OCI-LY3 (cell line): ENCODE measurements at regions not wholly inside any gene's neighbourhood (a gene's known extent, or its start where the extent isn't known, plus 50 kb on each side); places are given as distances from the start of the nearest gene placed in this dataset.

Source experiments
- H2AFZ ChIP-seq: fragments of 200-600, 300-600 bp; shearing (Covaris generic); 2 replicates; pipeline ENCODE4 v1.6.0; 2014; ENCODE audit warnings: antibody characterized with exemption, low read depth, low read length
- H3K27ac ChIP-seq: fragments of 200-600, 300-600 bp; sonication (generic); 2 replicates; pipeline ENCODE4 v1.5.1; 2014; ENCODE audit warnings: mild to moderate bottlenecking, low read length, moderate library complexity, mixed read lengths
- H3K27me3 ChIP-seq: fragments of 200-600, 300-600 bp; sonication (generic); 2 replicates; pipeline ENCODE4 v1.6.1; 2014; ENCODE audit warnings: low read depth, low read length, mixed read lengths
- H3K36me3 ChIP-seq: fragments of 200-600, 300-600 bp; sonication (generic); replicated peaks from 2 replicates; pipeline ENCODE3; 2014; ENCODE audit warnings: low read depth, low read length, mixed read lengths
- H3K4me1 ChIP-seq: fragments of 300-600, 200-600 bp; sonication (generic); 2 replicates; pipeline ENCODE4 v1.6.1; 2014; ENCODE audit warnings: low read length, mixed read lengths
- H3K4me2 ChIP-seq: fragments of 200-600, 300-600 bp; sonication (generic); 2 replicates; pipeline ENCODE4 v1.6.1; 2014; ENCODE audit warnings: low read length, mixed read lengths
- H3K4me3 ChIP-seq: fragments of 300-600, 200-600 bp; sonication (generic); 2 replicates; pipeline ENCODE4 v1.5.1; 2014; ENCODE audit warnings: antibody characterized with exemption, mild to moderate bottlenecking, low read length, moderate library complexity
- H3K79me2 ChIP-seq: fragments of 300-600, 200-600 bp; shearing (Covaris generic); 2 replicates; pipeline ENCODE4 v1.6.1; 2014; ENCODE audit warnings: mild to moderate bottlenecking, low read length, mixed read lengths
- H3K9ac ChIP-seq: fragments of 300-600, 200-600 bp; shearing (Covaris generic); 2 replicates; pipeline ENCODE4 v1.6.0; 2014; ENCODE audit warnings: mild to moderate bottlenecking, low read length, moderate library complexity
- H3K9me3 ChIP-seq: fragments of 200-600, 300-600 bp; shearing (Covaris generic); 2 replicates; pipeline ENCODE4 v1.6.1; 2014; ENCODE audit warnings: low read length, mixed read lengths; ENCODE audit not compliant: insufficient read depth
- H4K20me1 ChIP-seq: fragments of 200-600, 300-600 bp; sonication (generic); 2 replicates; pipeline ENCODE4 v1.6.1; 2016; ENCODE audit warnings: low read length, mixed read lengths; ENCODE audit not compliant: insufficient read depth
- CTCF ChIP-seq: fragments of 200-600, 300-600 bp; sonication (generic); IDR thresholded peaks from 2 replicates; pipeline ENCODE4 v1.5.1; 2014; ENCODE audit warnings: antibody characterized with exemption, low read length, low read depth
- EZH2phosphoT487 ChIP-seq: fragments of 200-600 bp; shearing (Covaris generic); IDR thresholded peaks from 2 replicates; pipeline ENCODE4 v1.6.1; 2018; ENCODE audit warnings: antibody characterized with exemption, mixed run types, low read depth

GRCh38 chr1:208420696-208421095 lies 176.5 kb upstream of the PLXNA2 start:
- peaks cover 34% of the 10 kb centered on the region; the same call in 1 of the 2 replicates for H3K27me3 ChIP-seq
- no peak for TF ChIP-seq EZH2phosphoT487
- H2AFZ ChIP-seq, result no peak overlapping the region
- H3K4me3 ChIP-seq, result no peak overlapping the region
- no peaks in the 10 kb centered on the region for H4K20me1 ChIP-seq
- H3K79me2 ChIP-seq, result no peaks in the 10 kb centered on the region
- no peaks in the 10 kb centered on the region for H3K9me3 ChIP-seq
- peaks cover 2% of the 10 kb centered on the region; the same call in 1 of the 2 replicates for H3K4me1 ChIP-seq
- no peaks in the 10 kb centered on the region for H3K36me3 ChIP-seq
- H3K9ac ChIP-seq, result no peak overlapping the region
- H3K4me2 ChIP-seq, result no peak overlapping the region
- H3K27ac ChIP-seq, result no peak overlapping the region

- Histone ChIP-seq H3K9me3 (no peaks in the 10 kb centered on the region), H3K36me3 (no peaks in the 10 kb centered on the region), H4K20me1 (no peaks in the 10 kb centered on the region), H3K27me3 (peaks cover 35% of the 10 kb centered on the region; the same call in 1 of the 2 replicates), H3K27ac (no peak overlapping the region), H3K79me2 (no peaks in the 10 kb centered on the region), H2AFZ (no peak overlapping the region), H3K9ac (no peak overlapping the region), H3K4me2 (no peak overlapping the region), H3K4me1 (no peaks in the 10 kb centered on the region), H3K4me3 (no peak overlapping the region)
- TF ChIP-seq EZH2phosphoT487 (no peak), CTCF (no peak)
Measured at GRCh38 chr1:208421486-208421885, 177.3 kb upstream of the PLXNA2 start.

- Histone ChIP-seq H3K36me3 (no peaks in the 10 kb centered on the region), H3K27me3 (peaks cover 24% of the 10 kb centered on the region), H2AFZ (no peak overlapping the region), H4K20me1 (no peaks in the 10 kb centered on the region), H3K9me3 (no peaks in the 10 kb centered on the region), H3K4me1 (no peaks in the 10 kb centered on the region), H3K9ac (no peak overlapping the region), H3K4me2 (no peak overlapping the region), H3K27ac (no peak overlapping the region), H3K4me3 (no peak overlapping the region), H3K79me2 (no peaks in the 10 kb centered on the region)
- TF ChIP-seq EZH2phosphoT487 (no peak), CTCF (no peak)
Measured at GRCh38 chr1:208423526-208423925, 179.3 kb upstream of the PLXNA2 start.

- Histone ChIP-seq H3K4me1 (no peaks in the 10 kb centered on the region), H3K4me3 (no peak overlapping the region), H3K27ac (no peak overlapping the region), H3K4me2 (no peak overlapping the region), H3K27me3 (peaks cover 27% of the 10 kb centered on the region), H3K9ac (no peak overlapping the region), H3K9me3 (no peaks in the 10 kb centered on the region), H3K36me3 (no peaks in the 10 kb centered on the region), H3K79me2 (no peaks in the 10 kb centered on the region), H2AFZ (no peak overlapping the region), H4K20me1 (no peaks in the 10 kb centered on the region)
- TF ChIP-seq CTCF (no peak), EZH2phosphoT487 (no peak)
Measured at GRCh38 chr1:208425096-208425495, 180.9 kb upstream of the PLXNA2 start.

GRCh38 chr1:208430220-208430619 lies 186.0 kb upstream of the PLXNA2 start:
- H3K4me2 ChIP-seq, result no peak overlapping the region

More at GRCh38 chr1:208430220-208430619, 186.0 kb upstream of the PLXNA2 start:
- no peaks in the 10 kb centered on the region for H3K4me1 ChIP-seq
- H3K9me3 ChIP-seq, result no peaks in the 10 kb centered on the region
- H4K20me1 ChIP-seq, result no peaks in the 10 kb centered on the region
- H3K27ac ChIP-seq, result no peak overlapping the region
- no peaks in the 10 kb centered on the region for H3K79me2 ChIP-seq
- H3K4me3 ChIP-seq, result no peak overlapping the region
- peaks cover 63% of the 10 kb centered on the region for H3K27me3 ChIP-seq
- no peak overlapping the region for H2AFZ ChIP-seq
- no peak for TF ChIP-seq CTCF
- no peak for TF ChIP-seq EZH2phosphoT487
- H3K36me3 ChIP-seq, result no peaks in the 10 kb centered on the region
- H3K9ac ChIP-seq, result no peak overlapping the region
